EL (cell line): ENCODE measurements at regions not wholly inside any gene's neighbourhood (a gene's known extent, or its start where the extent isn't known, plus 50 kb on each side); places are given as distances from the start of the nearest gene placed in this dataset.

Source experiments
- DNase-seq: peaks from one replicate; pipeline ENCODE4 v3.0.0-alpha.2; 2016

DNA sequence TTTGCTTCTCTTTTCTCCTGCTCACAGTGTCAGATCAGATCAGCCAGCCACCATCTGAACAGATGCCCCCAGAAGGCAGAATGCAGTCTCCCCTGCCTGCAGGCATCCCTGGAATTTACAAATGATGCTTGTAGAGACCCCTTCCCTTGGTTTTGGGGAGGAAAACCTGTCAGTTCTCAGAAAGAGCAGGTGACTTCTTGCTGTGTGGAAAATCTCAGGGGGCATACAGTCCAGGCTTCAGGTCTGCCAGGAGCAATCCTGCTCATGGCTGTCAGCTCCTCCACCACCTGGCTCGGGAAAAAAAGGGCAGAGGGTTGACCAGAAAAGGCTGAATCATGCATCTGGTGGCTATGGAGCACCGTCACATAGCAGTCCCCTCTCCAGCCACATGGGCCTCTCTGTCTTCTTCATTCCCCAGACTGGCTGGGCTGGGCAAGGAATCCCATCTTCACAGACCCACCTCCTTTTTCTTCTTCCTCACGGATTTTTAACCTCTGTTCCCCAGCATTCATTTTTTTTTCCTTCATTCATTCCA lies 107.0 kb downstream of the KCNF1 start:
- DNase-seq, result no peak

DNA sequence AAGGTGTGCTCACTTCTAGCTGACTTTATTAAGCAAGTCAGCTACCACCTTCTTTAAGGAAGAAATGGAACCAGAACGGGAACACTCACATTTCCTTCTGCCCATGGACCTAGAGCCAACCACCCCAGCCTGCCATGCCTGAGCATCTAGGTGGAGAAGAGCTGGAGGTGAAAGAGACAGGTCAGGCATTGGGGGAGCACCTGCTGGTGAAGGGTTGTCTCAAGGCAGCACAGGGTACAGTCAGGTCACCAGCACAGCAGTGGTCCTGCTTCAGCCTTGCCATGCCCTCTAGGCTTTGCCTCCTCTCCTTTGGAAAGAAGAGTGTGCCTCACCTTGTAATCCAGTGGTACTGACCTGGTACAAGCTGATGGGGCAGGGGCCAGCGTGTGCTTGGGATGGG lies 107.9 kb downstream of the KCNF1 start:
- DNase-seq, result no peak

DNA sequence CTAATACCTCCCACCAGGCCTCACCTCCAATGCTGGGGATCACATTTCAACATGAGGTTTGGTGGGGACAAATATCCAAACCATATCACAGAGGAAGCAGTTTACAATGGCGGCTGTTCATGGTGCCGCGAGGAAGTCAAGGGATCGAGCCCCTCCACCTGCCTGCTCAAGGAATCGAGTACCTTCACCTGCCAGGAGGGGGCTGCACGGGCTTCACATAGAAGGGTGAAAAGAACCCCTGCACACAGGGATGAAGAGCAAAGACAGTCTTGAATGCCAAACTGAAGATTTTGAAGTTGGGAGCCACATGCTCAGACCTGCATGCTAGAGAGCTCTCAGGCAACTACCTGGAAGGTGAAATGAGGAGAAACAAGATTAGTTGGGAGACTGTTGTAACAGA lies 110.3 kb downstream of the KCNF1 start:
- DNase-seq, result no peak

DNA sequence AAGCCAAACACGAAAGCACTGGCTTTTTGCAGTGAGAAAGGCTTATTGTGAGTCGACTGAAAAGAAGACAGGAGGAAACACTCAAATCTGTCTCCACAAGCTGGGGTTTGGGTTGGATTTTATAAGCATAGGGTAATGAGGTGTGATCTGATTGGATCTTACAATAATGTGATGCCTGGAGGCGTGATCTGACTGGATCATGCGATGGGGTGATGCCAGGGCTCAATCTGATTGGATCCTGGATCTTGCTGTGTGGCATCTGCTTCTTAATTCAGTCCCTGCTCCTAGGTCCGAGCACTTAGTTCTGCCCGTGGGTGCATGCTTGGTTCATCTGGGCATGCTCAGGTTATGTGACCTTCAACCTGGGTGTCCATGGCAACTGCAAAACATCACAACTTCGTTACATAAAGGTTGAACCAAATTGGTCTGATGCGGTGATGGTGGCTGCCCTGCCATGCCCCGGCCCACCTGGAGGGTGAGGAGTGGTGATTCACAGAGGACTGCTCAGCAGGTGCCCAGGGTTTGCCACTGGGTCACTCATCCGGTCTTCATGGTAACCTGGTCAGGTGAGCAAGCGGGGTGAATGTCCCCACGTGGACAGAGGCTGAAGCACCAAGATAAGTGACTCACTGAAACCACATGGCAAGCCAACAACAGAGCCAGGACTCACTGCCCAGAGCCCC lies 111.0 kb downstream of the KCNF1 start:
- DNase-seq, result no peak

DNA sequence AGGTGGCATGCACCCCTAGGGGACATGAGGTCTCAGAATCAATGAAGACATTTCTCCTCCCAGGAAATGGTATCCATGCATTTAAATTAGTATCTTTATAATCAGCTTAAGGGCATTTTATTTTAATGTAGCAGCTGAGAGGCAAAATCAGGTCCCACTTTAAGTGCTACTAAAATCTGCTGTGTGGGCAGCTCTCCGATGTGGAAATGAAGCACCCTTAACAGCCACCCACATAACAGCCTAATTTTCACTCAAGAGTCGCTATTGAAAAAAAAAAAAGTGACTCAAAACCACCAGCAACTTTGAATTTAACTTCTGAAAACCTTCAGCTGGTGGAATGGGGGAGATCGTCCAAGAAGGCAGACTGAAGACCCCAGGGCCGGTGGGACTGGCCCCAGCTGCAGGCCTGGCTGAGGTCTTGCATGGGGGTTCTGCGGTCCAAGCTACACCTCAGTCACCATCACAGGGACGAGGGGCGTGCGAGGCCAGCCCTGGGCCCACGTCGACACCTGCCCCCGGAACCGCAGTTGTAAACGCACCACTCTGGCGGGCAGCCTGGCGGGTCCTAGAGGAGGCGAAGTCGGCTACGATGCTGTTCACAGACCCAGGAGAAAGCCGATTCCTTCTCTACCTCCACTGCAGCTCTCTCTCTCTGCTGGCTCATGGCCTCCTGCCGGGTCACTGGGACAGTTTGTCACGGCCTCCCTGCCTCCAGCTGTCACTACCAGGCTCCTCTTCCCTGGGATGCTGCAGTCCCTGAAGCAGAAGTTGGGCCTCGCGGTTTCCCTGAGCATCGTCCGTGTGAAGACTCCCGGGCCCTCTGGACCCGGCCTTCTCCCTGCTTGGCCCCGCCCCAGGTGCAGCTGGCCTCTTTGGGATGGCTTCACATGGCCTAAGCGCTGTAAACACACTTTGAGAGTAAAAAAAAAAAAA lies 111.9 kb downstream of the KCNF1 start:
- DNase-seq, result no peak

DNA sequence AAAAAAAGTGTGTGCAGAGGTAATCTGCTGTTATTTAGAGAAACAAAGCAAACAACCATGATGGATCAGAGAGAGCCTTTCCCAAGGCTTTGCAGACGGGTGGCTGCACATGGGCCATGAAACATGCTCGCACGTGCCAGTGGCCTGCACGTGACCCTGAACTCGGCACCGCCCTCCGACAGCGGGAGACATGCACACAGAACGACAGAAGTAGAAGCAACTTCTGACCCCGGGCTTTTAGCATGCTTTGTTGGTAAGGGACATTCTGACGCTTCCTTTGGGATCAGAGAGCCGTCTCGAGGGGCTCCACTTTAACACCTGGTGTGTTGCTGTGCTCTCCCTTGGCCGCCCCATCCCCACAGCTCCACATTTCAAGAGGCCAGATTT lies 112.5 kb downstream of the KCNF1 start:
- no peak for DNase-seq

DNA sequence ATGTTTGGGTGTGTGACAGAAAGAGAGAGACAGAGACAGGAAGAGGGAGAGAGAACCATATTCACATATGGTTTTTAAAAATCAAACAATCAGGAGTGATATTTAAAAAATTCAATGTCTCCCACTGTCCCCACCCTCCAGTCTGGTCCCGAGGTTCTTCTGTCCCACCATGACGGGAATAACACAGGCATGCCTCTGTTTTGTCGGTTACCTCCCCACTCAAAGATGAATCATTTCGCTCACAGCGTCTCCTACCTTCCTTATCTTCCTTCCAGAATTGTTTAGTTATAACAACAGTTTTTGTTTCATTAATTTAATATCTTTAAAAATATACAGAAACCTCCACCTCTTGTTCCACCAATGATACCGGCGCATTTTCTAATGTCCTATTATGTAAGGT lies 113.0 kb downstream of the KCNF1 start:
- no peak for DNase-seq

DNA sequence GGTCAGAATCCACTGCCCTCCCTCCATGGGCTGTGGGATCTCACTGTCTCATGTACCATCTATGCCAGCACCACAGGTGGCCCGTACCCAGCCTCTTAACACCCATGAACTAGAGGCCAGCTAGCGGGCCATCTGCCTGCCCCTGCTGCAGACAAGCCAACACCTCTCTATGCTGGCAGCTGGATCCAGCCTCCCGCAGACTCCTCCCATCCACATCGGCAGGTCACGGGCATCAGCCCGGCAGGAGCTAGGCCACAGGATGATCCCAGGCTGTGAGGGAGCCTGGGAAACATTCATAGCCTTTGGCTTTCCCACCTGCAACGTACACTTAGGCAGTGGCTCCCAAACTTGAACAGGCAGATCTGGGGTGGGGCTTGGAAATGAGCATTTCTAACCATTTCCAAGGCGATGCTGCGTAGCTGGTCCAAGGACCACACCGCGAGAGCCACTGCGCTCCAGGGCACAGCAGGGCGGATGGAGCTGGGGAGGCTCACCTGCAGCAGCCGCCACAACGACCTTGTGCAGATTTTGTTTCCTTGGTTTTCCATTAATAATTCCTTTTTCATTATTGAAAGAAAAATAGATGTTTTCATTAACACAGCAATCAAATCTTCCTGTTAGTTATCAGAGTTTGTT lies 114.7 kb downstream of the KCNF1 start:
- no peak for DNase-seq

DNA sequence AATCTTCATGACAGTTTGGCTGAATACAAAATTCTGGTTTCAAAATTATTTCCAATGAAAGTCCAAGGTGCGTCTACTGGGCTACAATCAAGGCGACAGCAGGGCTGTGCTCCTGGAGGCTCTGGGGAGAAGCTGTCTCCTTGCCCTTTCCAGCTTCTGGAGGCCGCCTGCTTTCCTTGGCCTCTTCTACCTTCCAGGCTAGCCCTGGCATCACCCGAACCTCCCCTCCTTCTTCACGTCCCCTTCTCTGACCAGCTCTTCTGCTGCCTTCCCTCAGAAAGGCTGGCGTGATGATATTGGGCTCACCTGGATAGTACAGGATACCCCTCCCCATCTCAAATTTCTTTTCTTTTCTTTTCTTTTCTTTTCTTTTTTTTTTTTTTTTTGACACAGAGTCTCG lies 115.5 kb downstream of the KCNF1 start:
- DNase-seq, result no peak

DNA sequence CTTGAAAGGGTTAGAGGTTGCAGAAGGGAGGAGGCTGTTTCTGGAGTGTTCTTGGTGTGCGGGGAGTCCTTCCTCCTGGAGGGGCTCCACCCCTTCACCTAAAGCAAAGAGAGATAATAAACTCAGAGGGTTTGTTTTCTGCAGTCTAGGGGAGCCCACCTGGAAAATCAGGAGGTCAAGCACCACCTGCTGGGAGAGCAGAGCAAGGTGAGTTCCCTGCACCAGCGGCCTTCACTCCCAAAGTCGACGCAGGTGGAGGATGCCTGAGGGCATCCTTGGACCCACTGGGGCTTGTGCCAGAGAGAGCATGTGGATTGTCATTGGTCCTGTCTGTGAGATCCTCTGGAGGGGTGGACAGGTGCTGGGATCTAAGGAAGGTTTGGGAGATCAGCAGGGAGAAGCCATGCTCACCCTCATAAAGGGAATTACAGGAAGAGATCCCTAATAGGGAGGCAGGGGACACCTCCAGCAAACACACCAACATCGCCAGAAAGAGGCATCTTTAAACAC lies 116.7 kb downstream of the KCNF1 start:
- DNase-seq, result no peak

DNA sequence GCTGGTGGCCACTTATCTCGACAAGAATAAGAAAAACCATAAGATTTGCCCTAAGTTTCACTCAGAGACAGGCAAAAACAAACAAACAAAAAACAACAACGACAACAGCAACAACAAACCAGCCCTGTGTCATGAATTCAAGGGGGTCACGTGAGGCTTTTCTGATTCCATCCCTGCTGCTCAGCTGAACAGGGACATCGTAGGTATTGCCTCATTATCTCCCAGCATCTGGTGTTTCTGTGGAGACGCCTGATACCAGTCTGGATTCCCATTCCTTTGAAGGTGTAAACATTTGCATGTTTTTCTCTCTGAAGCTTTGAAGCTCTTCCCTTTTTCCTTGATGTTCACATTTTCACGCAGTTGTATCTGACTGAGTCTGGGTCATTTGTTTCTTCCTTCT lies 117.4 kb downstream of the KCNF1 start:
- DNase-seq, result no peak

DNA sequence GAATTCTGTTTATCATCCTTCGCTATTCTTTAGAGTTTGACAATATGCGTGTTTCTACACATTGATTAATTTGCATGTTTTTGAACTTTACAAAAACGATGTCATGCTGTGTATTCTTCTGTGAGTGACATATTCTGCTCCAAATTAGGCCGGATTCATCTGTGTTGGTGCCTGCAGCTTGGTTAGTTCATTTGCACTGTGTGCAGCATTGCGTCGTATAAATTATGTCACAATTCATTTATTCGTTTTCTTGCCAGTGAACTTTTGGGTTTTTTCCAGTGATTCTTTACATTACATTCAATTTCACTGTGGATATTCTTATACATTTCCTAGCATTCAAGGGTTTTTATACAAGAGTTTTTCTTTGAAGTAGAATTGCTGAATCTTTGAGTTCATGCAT lies 118.3 kb downstream of the KCNF1 start:
- no peak for DNase-seq

DNA sequence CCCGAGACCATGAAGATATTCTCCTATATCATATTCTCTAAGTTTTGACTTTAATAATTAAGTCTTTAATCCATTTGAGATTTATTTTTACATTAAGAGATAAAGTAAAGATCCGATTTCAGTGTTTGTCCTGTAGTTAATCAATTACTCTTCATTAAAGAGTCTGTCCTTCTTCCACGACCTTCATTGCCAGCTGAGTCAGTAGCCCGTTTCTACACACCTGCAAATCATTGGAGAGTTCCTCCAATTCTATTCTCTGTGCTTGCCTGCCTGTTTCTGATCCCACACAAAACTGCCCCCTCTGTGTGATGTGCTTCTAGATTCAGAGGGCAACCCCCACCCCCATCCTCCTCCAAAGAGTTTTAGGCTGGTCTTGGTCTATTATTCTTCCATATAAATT lies 119.2 kb downstream of the KCNF1 start:
- no peak for DNase-seq

DNA sequence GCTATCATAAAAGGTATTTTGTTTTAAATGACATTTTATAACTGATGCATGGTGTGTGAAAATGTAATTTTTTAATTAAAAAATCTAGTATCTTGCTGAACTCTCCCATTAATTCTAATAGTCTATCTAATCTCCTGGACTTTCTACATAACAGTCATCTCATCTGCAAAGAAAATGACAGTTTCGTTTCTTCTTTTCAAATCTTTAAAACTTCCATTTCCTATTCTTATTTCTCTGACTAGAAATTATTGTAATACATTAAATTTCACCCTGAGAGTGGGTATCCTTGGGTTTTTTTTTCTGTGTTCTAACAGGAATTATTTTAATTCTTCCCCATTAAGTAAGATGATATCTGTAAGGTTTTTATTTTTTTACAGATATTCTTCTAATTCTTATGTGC lies 120.1 kb downstream of the KCNF1 start:
- DNase-seq, result no peak

DNA sequence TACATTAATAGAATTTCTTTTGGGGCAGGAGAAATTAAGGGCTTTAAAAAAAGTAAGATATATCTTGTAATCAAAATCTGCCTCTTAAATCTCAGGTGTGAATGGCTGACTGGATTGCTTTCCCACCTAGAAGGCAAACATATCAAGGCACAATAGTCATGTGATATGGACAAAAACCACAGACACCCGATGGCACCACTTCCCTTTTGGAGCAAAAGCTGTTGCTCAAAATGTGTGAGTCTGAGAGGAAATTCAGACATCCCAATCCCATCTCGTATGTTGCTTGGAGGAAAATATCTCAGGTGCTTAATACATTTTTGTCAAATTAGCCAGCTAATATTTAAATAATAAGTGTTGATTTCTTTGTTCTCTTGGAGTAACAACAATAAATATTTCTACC lies 120.7 kb downstream of the KCNF1 start:
- no peak for DNase-seq

DNA sequence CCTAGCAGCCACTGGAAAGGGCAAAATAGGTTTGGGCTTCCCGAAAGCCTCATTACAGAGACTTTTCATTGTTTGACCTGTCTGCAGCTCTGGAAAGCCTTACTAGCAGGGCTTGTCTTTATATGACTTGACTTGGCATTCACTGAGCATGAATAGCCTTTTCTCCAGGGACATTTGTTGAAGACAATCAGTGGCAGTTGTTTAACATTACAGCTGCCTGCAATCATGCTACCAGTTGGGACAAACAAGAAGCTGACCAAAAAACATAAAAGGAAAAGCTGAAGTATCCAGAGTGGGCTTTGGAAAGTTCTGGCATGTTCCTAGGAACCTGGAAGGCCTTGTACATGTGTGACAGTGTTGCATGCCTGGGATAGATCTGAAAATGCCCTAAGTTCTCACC lies 121.4 kb downstream of the KCNF1 start:
- DNase-seq, result no peak

DNA sequence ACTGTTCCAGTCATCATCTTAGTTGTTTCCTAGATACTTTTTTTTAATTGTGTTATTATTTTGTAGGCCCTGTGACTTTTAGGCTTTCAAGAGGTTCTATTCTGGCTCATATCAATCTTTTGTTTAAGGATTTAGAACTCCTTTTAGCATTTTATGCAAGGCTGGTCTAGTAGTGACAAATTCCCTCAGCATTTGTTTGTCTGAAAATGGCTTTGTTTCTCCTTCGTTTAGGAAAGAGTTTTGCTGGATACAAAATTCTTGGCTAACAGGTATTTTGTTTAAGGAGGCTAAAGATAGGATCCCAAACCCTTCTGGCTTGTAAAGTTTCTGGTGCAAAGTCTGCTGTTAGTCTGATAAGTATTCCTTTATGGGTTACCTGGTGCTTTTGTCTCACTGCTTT lies 116.6 kb upstream of the SLC66A3 start:
- no peak for DNase-seq

DNA sequence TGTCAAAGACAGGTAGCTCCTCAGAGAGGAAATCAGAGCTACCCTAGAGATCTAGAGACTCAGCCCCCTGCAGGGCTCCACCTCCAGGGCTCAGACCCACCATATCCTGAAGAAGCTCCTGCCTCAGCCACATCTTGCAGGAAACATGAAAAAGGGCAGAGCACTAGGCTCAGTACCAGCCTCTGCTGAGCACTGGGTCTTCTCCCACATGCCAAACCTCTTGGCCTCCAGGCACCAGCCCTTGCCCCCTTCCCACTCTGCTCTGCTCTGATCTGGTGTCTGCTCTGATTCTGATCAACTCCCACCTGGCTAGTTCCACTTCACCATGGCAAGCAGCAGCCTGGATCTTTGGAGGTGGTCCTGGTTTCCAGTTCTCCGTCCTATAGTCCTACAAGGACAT lies 114.3 kb upstream of the SLC66A3 start:
- no peak for DNase-seq

DNA sequence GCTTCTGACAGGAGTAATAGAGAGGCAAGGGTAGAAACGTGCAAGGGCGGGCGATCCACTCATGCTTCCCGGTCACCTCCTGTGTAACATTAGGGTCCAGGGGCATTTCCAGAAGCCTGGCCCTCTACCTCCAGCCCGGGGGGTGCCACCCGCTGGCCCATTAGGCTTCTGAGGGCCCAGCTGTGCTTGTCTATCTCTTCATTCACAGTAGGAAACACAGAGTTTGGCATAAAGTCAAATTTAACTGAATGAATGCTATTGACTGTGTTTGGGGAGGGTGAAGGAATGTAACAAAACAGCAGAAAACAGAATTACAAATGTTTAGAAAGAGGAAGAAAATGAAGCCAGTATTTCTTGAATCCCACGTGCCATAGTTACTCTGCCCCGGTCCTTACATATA lies 112.4 kb upstream of the SLC66A3 start:
- DNase-seq, result no peak

DNA sequence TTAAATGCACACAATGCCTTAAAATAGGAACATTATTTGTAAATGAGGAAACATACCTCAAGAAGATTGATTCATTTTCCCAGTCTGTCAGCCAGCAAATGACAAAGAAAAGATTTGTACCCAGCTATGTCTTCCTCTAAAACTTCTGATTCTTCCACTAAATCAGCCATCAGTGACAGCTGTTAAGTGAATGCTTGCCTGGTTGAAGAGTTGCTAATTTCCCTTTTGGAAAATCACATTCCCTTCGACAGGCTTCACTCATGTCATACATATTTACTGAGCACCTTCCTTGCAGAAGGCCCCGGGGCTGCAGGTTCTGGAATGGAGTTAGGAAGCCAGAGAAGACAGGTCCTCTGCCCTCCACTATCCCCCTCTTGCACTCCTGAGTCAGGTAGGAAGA lies 112.0 kb upstream of the SLC66A3 start:
- no peak for DNase-seq

DNA sequence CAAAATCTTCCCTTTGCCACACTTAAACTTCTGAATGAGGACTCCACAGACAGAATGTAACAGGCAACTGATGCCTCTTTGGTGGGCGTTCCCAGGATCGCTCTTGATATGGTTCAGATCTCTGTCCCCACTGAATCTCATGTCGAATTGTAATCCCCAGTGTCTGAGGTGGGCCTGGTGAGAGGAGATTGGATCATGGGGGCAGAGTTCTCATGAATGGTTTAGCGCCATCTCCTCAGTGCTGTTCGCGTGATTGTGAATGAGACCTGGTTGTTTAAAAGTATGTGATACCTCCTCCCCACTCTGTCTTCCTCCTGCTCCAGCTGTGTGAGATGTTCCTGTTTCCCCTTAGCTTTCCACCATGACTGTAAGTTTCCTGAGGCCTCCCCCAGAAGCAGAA lies 111.1 kb upstream of the SLC66A3 start:
- DNase-seq, result no peak

DNA sequence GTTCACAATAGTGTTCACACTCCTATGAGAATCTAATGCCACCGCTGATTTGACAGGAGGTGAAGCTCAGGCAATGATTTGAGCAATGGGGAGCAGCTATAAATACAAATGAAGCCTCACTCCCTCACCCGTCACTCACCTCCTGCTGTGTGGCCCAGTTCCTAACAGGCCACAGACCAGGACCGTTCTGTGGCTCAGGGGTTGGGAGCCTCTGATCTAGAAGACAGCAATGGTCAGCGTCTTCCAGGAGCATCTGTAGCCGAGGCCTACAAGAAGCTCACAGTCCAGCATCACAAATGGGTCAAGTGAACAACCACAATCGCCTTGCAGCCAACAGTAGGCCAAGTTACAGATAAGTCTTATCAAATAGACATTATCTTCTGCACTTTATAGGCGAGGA lies 110.0 kb upstream of the SLC66A3 start:
- DNase-seq, result no peak

DNA sequence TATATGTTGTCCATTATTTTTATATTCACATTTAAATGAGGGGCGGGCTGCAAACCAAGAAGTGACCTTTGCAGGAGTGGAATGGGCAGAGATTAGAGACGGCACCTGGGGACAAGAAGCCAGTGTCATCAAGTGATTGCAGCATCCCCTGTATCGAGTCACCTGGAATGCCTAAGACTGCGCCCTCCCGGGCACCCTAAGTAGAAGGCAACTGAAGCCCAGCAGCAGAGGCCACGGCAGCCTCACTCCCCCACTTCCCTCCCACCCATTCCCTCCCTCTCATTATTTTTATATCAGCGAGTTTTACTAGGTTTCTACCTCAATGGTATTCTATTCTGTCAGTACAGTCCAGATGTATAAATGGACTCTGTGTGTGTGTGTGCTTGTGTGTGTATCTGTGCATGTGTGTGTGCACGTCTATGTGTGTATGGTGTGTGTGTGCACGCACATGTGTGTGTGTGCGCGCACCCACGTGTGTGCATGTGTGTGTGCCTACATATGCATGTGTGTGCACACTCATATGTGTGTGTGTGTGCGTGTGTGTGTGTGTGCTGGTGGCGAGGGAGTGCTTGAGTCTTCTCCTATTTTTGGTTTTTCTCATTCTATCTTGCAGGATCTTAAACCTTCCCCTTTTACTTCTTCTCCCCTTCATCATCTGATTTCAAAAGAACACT lies 106.8 kb upstream of the SLC66A3 start:
- DNase-seq, result no peak
